Type B pancreatic cell (in vitro differentiated cells): ENCODE measurements at regions not wholly inside any gene's neighbourhood (a gene's known extent, or its start where the extent isn't known, plus 50 kb on each side); places are given as distances from the start of the nearest gene placed in this dataset.

ENCODE experiments used
- DNase-seq: peaks from one replicate; pipeline ENCODE4 v3.0.0; 2021; ENCODE audit warnings: mixed read lengths; ENCODE audit not compliant: unreplicated experiment; ENCODE audit errors: extremely low spot score
- H3K27ac Mint-ChIP-seq: 2 replicates; pipeline ENCODE4 v1.8.0; 2021; ENCODE audit warnings: mild to moderate bottlenecking, mixed read lengths
- H3K27me3 Mint-ChIP-seq: 2 replicates; pipeline ENCODE4 v1.8.0; 2021; ENCODE audit warnings: mixed read lengths
- H3K36me3 Mint-ChIP-seq: 2 replicates; pipeline ENCODE4 v1.8.0; 2021; ENCODE audit warnings: mixed read lengths
- H3K4me1 Mint-ChIP-seq: one replicate; pipeline ENCODE4 v1.8.0; 2021; ENCODE audit warnings: mixed read lengths; ENCODE audit not compliant: unreplicated experiment
- H3K4me3 Mint-ChIP-seq: 2 replicates; pipeline ENCODE4 v1.8.0; 2021; ENCODE audit warnings: mild to moderate bottlenecking, mixed read lengths
- H3K9me3 Mint-ChIP-seq: 2 replicates; pipeline ENCODE4 v1.8.0; 2021; ENCODE audit warnings: mixed read lengths
- CTCF ChIP-seq: fragments of 200-600 bp; sonication (generic); conservative IDR thresholded peaks from 2 replicates; pipeline ENCODE4 v1.5.0; 2021; ENCODE audit warnings: antibody characterized with exemption, mild to moderate bottlenecking

GRCh38 chr3:56998076-56998529, 62.4 kb upstream of the SPATA12 start:
- Mint-ChIP-seq H3K36me3 (no peaks in the 10 kb centered on the region), H3K27me3 (peaks cover 4% of the 10 kb centered on the region), H3K4me1 (peaks cover 23% of the 10 kb centered on the region), H3K27ac (no peak overlapping the region), H3K9me3 (no peaks in the 10 kb centered on the region), H3K4me3 (no peak overlapping the region)
- no peak for TF ChIP-seq CTCF
- no peak for DNase-seq

GRCh38 chr3:56997675-56998074, 62.8 kb upstream of the SPATA12 start:
- DNase-seq = no peak
- H3K27ac Mint-ChIP-seq = no peak overlapping the region
- no peak for TF ChIP-seq CTCF
- peaks cover 23% of the 10 kb centered on the region for H3K4me1 Mint-ChIP-seq
- H3K9me3 Mint-ChIP-seq = no peaks in the 10 kb centered on the region
- peaks cover 4% of the 10 kb centered on the region for H3K27me3 Mint-ChIP-seq
- H3K4me3 Mint-ChIP-seq = no peak overlapping the region
- no peaks in the 10 kb centered on the region for H3K36me3 Mint-ChIP-seq

DNA sequence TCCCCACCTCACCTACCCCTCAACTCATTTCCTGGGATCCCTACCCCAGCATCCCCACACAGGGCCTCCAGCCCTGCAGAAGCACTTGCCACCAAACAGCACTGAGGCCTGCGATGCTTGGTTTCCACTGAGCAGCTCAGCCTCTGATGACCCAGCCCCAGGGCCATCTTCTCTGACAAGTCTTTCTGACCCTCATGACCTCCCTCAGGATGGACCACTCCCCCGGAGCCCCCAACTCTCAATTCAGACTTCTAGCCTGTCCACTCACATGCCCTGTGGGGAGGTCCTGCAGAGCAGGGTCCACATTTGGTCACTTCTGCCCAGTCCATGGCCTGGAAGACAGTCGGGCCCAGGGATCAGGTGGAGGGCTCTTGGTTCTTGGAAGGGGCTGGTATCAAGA, 63.4 kb upstream of the SPATA12 start:
- Mint-ChIP-seq H3K4me3 (no peak overlapping the region), H3K27ac (no peak overlapping the region), H3K36me3 (no peaks in the 10 kb centered on the region), H3K27me3 (peaks cover 4% of the 10 kb centered on the region), H3K4me1 (peaks cover 23% of the 10 kb centered on the region), H3K9me3 (no peaks in the 10 kb centered on the region)
- TF ChIP-seq CTCF = no peak
- DNase-seq = no peak

- H3K9me3 Mint-ChIP-seq = no peaks in the 10 kb centered on the region
- H3K27me3 Mint-ChIP-seq = peaks cover 9% of the 10 kb centered on the region
- H3K4me1 Mint-ChIP-seq = peaks cover 36% of the 10 kb centered on the region
- no peaks in the 10 kb centered on the region for H3K36me3 Mint-ChIP-seq
- TF ChIP-seq CTCF = no peak
- DNase-seq = no peak
- no peak overlapping the region for H3K4me3 Mint-ChIP-seq
- H3K27ac Mint-ChIP-seq = no peak overlapping the region
Observed at GRCh38 chr3:56994391-56994790, 66.1 kb upstream of the SPATA12 start.

- peak overlapping the region; percentile 6 for H3K27ac Mint-ChIP-seq
- no peaks in the 10 kb centered on the region for H3K9me3 Mint-ChIP-seq
- no peak for DNase-seq
- H3K4me3 Mint-ChIP-seq = no peak overlapping the region
- H3K4me1 Mint-ChIP-seq = peaks cover 39% of the 10 kb centered on the region
- TF ChIP-seq CTCF = no peak
- H3K36me3 Mint-ChIP-seq = no peaks in the 10 kb centered on the region
- peaks cover 12% of the 10 kb centered on the region for H3K27me3 Mint-ChIP-seq
Observed at GRCh38 chr3:56990641-56991015, 69.8 kb upstream of the SPATA12 start.
